HepG2 (cell line): ENCODE measurements at regions not wholly inside any gene's neighbourhood (a gene's known extent, or its start where the extent isn't known, plus 50 kb on each side); places are given as distances from the start of the nearest gene placed in this dataset.

Experiments
- CREM ChIP-seq, 2 experiments: sonication (generic) in 1 of 2; formaldehyde crosslinking in 1 of 2; IDR thresholded peaks; 2 replicates each; pipeline versions ENCODE4 v1.4.0 to v1.6.1; 2016 to 2020; ENCODE audit warnings: antibody characterized with exemption in 1 of 2, mild to moderate bottlenecking in 1 of 2, missing genetic modification reagents in 1 of 2
- E2F1 ChIP-seq: sonication (generic); formaldehyde crosslinking; IDR thresholded peaks from 2 replicates; pipeline ENCODE4 v1.5.0; 2020; ENCODE audit warnings: missing genetic modification reagents
- ELF4 ChIP-seq: sonication (generic); formaldehyde crosslinking; IDR thresholded peaks from 2 replicates; pipeline ENCODE4 v1.5.0; 2020; ENCODE audit warnings: missing genetic modification reagents, mild to moderate bottlenecking, moderate library complexity, borderline replicate concordance
- HIVEP1 ChIP-seq: sonication (generic); formaldehyde crosslinking; IDR thresholded peaks from 2 replicates; pipeline ENCODE4 v1.4.0; 2020; ENCODE audit warnings: mild to moderate bottlenecking, missing genetic modification reagents
- RELA ChIP-seq: sonication (generic); formaldehyde crosslinking; IDR thresholded peaks from 2 replicates; pipeline ENCODE4 v1.4.0; 2020; ENCODE audit warnings: missing genetic modification reagents
- RFX1 ChIP-seq: fragments of 450-650 bp; IDR thresholded peaks from 2 replicates; pipeline ENCODE4 v1.6.1; 2017
- ZFP82 ChIP-seq: sonication (generic); formaldehyde crosslinking; IDR thresholded peaks from 2 replicates; pipeline ENCODE4 v1.5.1; 2020; ENCODE audit warnings: mild to moderate bottlenecking, missing genetic modification reagents, borderline replicate concordance
- ZNF160 ChIP-seq: sonication (generic); formaldehyde crosslinking; IDR thresholded peaks from 2 replicates; pipeline ENCODE4 v1.8.0; 2022; ENCODE audit warnings: mild to moderate bottlenecking, inconsistent platforms, missing genetic modification reagents
- ZNF609 ChIP-seq: sonication (generic); formaldehyde crosslinking; IDR thresholded peaks from 2 replicates; pipeline ENCODE4 v1.4.0; 2020; ENCODE audit warnings: mild to moderate bottlenecking, missing genetic modification reagents, borderline replicate concordance
- TF ChIP-seq, protein P1 (sequence below): sonication (generic); formaldehyde crosslinking; IDR thresholded peaks from 2 replicates; pipeline ENCODE4 v1.5.1; 2020; ENCODE audit warnings: mild to moderate bottlenecking, missing genetic modification reagents, moderate library complexity
- TF ChIP-seq, protein P2 (sequence below): sonication (generic); formaldehyde crosslinking; IDR thresholded peaks from one replicate; pipeline ENCODE4 v1.5.1; 2020; ENCODE audit warnings: mild to moderate bottlenecking, missing genetic modification reagents; ENCODE audit errors: not compliant biosample characterization

GRCh38 chr15:53384417-53384816 is 375.0 kb downstream of the WDR72 start (continued):
- TF ChIP-seq, protein P1, sequence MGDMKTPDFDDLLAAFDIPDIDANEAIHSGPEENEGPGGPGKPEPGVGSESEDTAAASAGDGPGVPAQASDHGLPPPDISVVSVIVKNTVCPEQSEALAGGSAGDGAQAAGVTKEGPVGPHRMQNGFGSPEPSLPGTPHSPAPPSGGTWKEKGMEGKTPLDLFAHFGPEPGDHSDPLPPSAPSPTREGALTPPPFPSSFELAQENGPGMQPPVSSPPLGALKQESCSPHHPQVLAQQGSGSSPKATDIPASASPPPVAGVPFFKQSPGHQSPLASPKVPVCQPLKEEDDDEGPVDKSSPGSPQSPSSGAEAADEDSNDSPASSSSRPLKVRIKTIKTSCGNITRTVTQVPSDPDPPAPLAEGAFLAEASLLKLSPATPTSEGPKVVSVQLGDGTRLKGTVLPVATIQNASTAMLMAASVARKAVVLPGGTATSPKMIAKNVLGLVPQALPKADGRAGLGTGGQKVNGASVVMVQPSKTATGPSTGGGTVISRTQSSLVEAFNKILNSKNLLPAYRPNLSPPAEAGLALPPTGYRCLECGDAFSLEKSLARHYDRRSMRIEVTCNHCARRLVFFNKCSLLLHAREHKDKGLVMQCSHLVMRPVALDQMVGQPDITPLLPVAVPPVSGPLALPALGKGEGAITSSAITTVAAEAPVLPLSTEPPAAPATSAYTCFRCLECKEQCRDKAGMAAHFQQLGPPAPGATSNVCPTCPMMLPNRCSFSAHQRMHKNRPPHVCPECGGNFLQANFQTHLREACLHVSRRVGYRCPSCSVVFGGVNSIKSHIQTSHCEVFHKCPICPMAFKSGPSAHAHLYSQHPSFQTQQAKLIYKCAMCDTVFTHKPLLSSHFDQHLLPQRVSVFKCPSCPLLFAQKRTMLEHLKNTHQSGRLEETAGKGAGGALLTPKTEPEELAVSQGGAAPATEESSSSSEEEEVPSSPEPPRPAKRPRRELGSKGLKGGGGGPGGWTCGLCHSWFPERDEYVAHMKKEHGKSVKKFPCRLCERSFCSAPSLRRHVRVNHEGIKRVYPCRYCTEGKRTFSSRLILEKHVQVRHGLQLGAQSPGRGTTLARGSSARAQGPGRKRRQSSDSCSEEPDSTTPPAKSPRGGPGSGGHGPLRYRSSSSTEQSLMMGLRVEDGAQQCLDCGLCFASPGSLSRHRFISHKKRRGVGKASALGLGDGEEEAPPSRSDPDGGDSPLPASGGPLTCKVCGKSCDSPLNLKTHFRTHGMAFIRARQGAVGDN (CRISPR knock-in tag), result peak; percentile 37; the same call in 1 of the 2 replicates
- no peak for TF ChIP-seq E2F1
- no peak for TF ChIP-seq HIVEP1 (CRISPR knock-in tag)
- no peak for TF ChIP-seq RELA
- no peak for TF ChIP-seq ZNF609 (CRISPR knock-in tag)
- no peak for TF ChIP-seq CREM (IDR thresholded peaks at IDR 0.05)
- no peak for TF ChIP-seq CREM (CRISPR knock-in tag; IDR thresholded peaks at IDR 0.05)
- no peak for TF ChIP-seq ZFP82 (CRISPR knock-in tag)
- no peak for TF ChIP-seq ELF4
- TF ChIP-seq RFX1, result no peak
- TF ChIP-seq ZNF160 (CRISPR knock-in tag), result no peak
- TF ChIP-seq, protein P2, sequence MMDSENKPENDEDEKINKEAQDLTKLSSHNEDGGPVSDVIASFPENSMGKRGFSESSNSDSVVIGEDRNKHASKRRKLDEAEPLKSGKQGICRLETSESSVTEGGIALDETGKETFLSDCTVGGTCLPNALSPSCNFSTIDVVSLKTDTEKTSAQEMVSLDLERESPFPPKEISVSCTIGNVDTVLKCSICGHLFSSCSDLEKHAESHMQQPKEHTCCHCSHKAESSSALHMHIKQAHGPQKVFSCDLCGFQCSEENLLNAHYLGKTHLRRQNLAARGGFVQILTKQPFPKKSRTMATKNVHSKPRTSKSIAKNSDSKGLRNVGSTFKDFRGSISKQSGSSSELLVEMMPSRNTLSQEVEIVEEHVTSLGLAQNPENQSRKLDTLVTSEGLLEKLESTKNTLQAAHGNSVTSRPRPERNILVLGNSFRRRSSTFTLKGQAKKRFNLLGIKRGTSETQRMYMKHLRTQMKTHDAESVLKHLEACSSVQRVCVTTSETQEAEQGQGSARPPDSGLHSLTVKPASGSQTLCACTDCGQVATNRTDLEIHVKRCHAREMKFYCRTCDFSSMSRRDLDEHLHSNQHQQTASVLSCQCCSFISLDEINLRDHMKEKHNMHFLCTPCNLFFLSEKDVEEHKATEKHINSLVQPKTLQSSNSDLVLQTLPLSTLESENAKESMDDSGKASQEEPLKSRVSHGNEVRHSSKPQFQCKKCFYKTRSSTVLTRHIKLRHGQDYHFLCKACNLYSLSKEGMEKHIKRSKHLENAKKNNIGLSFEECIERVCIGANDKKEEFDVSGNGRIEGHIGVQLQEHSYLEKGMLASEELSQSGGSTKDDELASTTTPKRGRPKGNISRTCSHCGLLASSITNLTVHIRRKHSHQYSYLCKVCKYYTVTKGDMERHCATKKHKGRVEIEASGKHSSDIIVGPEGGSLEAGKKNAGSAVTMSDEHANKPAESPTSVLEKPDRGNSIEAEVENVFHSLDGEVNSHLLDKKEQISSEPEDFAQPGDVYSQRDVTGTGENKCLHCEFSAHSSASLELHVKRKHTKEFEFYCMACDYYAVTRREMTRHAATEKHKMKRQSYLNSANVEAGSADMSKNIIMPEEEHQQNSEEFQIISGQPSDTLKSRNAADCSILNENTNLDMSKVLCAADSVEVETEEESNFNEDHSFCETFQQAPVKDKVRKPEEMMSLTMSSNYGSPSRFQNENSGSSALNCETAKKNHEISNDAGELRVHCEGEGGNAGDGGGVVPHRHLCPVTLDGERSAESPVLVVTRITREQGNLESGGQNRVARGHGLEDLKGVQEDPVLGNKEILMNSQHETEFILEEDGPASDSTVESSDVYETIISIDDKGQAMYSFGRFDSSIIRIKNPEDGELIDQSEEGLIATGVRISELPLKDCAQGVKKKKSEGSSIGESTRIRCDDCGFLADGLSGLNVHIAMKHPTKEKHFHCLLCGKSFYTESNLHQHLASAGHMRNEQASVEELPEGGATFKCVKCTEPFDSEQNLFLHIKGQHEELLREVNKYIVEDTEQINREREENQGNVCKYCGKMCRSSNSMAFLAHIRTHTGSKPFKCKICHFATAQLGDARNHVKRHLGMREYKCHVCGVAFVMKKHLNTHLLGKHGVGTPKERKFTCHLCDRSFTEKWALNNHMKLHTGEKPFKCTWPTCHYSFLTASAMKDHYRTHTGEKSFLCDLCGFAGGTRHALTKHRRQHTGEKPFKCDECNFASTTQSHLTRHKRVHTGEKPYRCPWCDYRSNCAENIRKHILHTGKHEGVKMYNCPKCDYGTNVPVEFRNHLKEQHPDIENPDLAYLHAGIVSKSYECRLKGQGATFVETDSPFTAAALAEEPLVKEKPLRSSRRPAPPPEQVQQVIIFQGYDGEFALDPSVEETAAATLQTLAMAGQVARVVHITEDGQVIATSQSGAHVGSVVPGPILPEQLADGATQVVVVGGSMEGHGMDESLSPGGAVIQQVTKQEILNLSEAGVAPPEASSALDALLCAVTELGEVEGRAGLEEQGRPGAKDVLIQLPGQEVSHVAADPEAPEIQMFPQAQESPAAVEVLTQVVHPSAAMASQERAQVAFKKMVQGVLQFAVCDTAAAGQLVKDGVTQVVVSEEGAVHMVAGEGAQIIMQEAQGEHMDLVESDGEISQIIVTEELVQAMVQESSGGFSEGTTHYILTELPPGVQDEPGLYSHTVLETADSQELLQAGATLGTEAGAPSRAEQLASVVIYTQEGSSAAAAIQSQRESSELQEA, result no peak
